HG02884 (cell line): ENCODE measurements at regions not wholly inside any gene's neighbourhood (a gene's known extent, or its start where the extent isn't known, plus 50 kb on each side); places are given as distances from the start of the nearest gene placed in this dataset.

Experiments
- ATAC-seq: cut with Tn5 transposase; IDR thresholded peaks from one replicate; pipeline ENCODE4 v1.9.1; 2021; ENCODE audit warnings: mild to moderate bottlenecking, moderate library complexity; ENCODE audit not compliant: unreplicated experiment

- ATAC-seq, result no peak
Observed at GRCh38 chr2:176709149-176709951, 440.1 kb downstream of the MTX2 start.

- ATAC-seq, result no peak
Observed at GRCh38 chr2:176709991-176710390, 440.7 kb downstream of the MTX2 start.

- ATAC-seq, result no peak
Observed at GRCh38 chr2:176710657-176711186, 441.5 kb downstream of the MTX2 start.

DNA sequence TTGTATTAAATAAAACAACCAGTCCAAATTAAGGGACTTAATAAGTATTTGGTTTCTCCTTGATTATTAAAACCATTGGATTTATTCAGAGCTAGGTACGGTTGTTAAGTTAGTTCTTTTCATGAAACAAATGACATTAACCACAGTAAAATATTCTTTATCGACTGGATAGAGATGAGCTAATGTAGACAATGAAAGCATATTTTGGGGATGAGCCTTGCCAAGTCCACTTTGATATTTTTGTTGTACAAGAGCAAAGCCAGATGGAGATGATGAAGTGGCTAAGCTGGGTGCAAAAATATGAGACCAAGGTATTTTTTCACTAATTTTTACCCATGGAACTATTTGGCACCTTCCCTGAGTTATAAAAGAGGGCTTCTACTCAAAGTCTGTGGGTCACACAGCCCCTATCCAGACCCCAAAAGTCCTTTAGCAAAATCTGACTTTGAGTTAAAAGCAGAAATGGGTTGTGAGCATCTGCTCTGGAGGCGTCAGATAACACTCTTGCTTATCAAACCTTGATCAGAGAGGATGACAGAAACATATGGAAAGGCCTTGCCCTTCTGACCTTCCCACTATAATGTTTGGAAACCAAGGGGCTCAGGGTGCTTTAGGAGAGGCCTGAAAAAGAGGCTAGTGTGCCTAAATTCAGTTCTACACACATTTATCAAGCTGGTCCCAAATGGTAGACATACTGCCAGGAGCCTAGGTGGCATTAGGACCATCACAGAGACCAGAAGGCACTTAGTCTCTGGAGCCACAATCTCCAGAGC is 456.8 kb downstream of the MTX2 start:
- ATAC-seq, result no peak

DNA sequence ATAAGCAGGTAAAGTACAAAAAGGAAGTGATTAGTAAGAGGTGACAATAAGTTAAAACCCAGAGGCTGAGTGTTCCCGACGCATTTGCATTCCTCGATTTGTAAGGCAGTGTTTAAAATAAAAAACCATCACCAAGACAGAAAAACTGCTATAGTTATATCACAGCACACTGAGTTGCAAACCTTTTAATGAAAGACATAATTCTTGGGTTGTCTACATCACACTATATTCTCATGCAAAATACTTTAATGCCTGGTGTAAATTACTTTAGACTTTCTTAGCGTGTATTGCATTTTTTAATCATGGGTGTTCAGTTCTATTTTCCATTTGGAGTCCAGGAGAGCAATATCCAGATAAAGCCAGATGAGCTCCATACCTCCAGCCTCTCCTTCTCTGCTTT is 458.5 kb downstream of the MTX2 start:
- no peak for ATAC-seq

GRCh38 chr2:176729706-176730569 is 460.7 kb downstream of the MTX2 start:
- no peak for ATAC-seq

DNA sequence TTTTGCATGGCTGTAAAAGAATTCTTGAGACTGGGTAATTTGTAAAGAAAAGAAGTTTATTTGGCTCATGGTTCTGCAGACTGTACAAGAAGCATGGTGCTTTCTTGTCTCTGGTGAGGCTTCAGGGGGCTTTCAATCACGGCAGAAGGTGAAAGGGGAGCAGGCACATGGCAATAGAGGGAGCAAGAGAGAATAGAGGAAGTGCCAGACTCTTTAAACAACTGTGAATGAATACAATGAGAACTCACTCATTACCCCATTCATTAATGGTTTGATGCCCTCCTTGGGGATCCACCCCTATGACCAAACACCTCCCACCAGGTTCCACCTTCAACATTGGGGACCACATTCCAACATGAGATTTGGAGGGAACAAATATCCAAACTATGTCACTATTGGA is 463.5 kb downstream of the MTX2 start:
- ATAC-seq, result no peak

- ATAC-seq, result no peak
Observed at GRCh38 chr2:176733698-176734430, 464.6 kb downstream of the MTX2 start.

GRCh38 chr2:176734868-176735267 is 465.6 kb downstream of the MTX2 start:
- ATAC-seq, result no peak

DNA sequence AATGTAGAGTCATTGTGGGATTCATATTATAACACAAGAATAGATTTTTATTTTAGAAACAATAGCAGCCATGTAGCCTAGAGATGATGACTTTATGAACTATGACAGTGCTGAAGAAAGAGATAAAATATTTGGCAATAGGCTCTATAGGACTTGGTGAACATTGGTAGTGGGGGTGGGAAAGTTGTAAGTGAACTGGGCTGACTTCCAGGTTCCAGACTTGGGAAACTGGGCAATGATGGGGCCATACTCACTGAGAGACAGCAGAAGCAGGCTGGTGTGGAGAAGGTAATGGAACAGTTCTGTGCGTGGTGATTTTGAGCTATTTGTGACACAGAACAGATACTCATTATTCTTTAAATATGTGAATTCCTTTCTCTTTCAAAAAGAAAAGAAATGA is 470.3 kb upstream of the HNRNPA3 start:
- ATAC-seq, result no peak

- ATAC-seq, result no peak
Observed at GRCh38 chr2:176743671-176744070, 468.9 kb upstream of the HNRNPA3 start.

DNA sequence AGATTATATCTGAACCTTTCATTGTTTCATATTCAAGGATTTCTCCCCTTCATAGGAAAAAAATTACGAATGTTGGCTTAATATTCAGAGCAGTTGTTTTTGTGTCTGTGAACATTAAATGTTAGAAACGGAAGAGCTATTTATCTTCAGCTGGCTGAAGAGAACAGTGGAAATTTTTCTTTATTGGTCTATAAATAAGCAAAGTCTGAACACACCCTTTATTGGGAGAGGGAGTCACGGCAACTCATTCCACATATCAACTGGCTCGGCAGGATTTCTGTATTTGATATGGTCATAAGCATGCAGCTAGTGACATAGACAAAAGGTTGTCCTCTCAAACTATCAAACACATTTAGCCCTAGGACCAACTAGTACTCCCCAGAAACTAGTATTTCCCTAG is 468.4 kb upstream of the HNRNPA3 start:
- ATAC-seq, result no peak

- peak; percentile 63 for ATAC-seq
Observed at GRCh38 chr2:176745543-176746200, 466.9 kb upstream of the HNRNPA3 start.

- no peak for ATAC-seq
Observed at GRCh38 chr2:176746411-176746810, 466.2 kb upstream of the HNRNPA3 start.

GRCh38 chr2:176747506-176747905 is 465.1 kb upstream of the HNRNPA3 start:
- ATAC-seq, result no peak

GRCh38 chr2:176747928-176748327 is 464.7 kb upstream of the HNRNPA3 start:
- ATAC-seq, result no peak

GRCh38 chr2:176748662-176749061 is 463.9 kb upstream of the HNRNPA3 start:
- no peak for ATAC-seq

DNA sequence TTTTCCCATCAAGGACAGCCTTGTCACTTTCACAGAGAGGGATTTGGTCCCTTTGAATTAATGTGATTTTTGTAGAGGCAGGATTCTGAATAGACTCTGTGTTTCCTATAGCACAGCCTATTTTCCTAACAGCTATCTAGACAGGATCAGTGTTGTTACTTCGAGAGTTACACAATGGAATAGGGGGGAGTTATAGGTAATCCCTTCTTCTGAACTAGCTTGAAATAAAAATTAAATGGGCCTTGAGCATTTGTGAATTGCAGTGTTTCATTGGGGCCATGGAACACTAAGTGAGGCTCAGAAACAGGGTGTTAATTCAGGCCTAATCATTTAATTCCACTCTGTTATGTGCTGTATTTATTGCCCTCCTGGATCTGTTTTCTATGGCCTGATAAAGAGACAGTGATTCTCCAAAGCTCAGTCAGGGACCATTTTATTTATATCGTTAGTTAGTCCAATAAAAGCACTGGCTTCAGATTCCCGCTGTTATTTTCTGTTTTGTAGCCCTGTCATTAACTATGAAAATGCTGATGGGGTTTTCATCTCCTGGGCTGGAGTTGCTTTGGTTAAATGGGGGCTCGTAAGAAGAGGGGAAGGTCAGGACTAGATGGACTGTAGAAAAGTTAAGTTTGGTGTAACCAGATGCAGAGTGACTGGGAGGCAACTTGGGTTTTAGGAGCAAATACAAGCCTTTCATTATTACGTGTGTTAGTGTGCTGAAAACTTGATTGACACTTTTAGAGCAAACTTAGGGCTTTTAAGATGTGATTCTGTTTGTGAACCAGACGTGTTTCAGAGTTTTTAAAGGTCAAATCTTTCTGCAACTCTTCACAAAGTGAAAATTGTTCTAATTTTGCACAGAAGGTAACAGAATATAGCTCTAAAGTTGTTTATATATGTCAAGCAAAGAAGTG is 461.0 kb upstream of the HNRNPA3 start:
- no peak for ATAC-seq

- no peak for ATAC-seq
Observed at GRCh38 chr2:176752295-176752694, 460.3 kb upstream of the HNRNPA3 start.
